ENCODE measurements at regions not wholly inside any gene's neighbourhood (a gene's known extent, or its start where the extent isn't known, plus 50 kb on each side); places are given as distances from the start of the nearest gene placed in this dataset.

DNA sequence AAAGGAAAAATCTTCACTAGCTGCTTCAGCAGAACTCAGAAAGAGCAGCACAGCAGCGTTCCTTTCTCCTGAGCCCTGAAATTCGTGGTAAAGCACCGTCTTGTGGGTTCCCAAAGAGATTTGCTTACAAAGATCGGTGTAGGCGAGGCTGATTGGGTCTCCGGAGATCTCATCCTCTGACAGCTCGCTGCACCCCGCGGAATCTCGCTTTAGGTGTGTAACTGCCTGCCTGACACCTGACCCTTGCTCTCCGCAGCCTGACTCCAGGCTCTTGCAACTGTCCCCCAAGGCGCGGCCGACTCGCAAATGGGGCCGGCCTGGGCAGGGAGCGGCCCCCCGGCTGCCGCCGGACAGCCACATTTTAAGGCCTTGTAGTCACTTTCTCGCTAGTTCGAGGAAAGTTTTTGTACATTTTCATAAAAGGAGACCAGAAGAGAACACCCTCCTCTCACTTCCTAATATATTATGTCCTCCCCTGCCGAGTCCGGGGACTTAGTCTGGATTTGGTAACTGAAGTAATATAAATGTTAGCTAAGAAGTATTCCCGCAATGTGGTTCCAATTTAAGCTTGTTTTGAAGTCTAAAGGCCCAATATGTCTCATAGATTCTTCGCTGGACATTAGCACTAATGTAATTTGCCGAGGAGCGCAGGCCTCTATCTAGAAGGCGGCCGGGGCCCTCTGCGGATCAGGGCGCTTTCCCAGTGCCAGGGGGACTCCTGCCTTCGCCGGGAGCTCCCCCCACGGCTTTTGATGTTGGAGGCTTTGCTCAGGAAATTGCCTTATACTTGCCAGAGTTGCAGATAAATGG, 177.3 kb upstream of the CDKN3 start:
- no peak for TF ChIP-seq POLR2AphosphoS5 (IDR thresholded peaks at IDR 0.05; ENCODE audit: borderline replicate concordance, low read depth, low read length)
- TF ChIP-seq EZH2 (IDR thresholded peaks at IDR 0.05) = no peak
- TF ChIP-seq FOXP2 (optimal IDR thresholded peaks at IDR 0.05; ENCODE audit: control extremely low read depth, extremely low read length, insufficient read depth) = no peak
